GM19395 (cell line): ENCODE measurements at regions not wholly inside any gene's neighbourhood (a gene's known extent, or its start where the extent isn't known, plus 50 kb on each side); places are given as distances from the start of the nearest gene placed in this dataset.
A peak's percentile ranks its signal among the peaks of the same experiment; 100 is the strongest.
"Not testable (repeated sequence)": the region's sequence is repeated elsewhere in the genome, so short reads cannot be mapped to it uniquely, and the experiment has no call there.

Source experiments
- ATAC-seq: cut with Tn5 transposase; IDR thresholded peaks from one replicate; pipeline ENCODE4 v1.9.1; 2021; ENCODE audit warnings: mild to moderate bottlenecking, moderate library complexity; ENCODE audit not compliant: unreplicated experiment

DNA sequence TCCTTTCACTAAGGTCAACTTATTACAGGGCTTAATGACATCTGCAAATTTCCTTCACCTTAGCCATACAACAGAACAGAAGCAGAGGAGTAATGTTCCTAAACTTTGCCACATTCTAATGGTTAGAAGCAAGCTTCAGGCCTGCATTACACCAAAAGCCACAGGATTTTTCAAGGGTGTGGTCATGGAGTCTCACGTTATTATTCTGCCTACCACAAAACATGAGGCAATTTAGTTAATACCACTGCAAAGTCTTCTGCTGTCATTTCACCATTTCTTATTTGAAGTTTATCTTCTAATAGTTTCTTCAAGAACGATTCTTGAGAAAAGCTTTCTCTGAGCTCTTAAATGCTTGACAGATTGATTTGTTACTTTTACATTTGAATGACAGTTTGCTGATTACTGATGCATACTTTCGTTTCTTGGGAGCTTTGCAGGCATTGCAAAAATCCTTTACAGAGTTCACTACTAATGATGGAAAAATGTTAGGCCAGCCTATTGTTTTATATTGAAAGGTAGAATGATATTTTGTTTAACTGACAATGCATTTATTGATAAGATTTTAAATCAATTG is 1257.1 kb downstream of the NSUN3 start:
- no peak for ATAC-seq

DNA sequence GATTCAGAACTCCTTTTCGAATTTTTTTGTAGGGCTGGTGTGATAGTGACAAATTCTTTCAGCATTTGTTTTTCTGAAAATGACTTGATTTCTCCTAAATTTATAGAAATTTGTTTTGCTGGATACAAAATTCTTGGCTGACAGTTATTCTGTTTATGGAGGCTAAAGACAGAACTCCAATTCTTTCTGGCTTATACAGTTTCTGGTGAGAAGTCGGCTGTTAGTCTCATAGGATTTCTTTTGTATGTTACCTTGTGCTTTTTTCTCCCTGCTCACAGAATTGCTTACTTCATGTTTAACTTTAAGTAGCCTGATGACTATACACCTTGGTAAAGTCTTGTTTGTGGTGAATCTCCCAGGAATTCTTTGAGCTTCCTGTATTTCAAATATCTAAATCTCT is 1264.6 kb downstream of the NSUN3 start:
- ATAC-seq = no peak

DNA sequence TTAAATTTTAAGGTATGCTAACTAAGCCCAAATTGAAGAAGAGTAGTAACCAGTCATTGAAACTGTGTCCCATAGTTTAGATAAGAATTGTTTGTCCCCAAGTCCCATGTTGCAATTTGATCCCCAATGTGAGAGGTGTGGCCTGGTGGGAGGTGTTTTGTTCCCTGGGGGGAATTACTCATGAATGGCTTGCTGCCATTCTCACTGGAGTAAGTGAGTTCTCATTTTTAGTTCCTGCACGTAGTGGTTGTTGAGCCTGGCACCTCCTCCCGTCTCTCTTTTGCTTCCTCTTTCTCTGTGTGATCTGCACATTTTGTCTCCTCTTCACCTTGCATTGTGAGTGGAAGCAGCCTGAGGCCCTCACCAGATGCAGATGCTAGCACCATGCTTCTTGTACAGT is 1271.0 kb downstream of the NSUN3 start:
- no peak for ATAC-seq

DNA sequence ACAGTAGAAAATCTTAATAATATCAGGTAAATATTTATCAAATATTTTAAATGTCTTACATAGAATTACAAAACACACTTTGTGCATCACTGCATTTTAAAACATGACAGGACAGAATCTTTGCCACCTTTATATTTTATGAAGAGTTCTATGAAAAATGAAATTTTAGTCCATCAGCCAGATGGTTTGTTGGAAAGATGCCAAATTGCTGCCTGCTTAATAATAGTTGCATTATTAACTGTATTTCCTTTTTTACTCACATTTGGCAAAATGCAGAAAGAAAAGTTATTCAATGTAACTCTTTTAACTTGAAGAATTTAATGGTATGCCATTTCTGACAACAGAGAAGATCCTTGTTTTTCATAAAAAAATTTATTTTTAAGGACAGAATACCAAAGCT is 1271.6 kb downstream of the NSUN3 start:
- ATAC-seq = no peak

DNA sequence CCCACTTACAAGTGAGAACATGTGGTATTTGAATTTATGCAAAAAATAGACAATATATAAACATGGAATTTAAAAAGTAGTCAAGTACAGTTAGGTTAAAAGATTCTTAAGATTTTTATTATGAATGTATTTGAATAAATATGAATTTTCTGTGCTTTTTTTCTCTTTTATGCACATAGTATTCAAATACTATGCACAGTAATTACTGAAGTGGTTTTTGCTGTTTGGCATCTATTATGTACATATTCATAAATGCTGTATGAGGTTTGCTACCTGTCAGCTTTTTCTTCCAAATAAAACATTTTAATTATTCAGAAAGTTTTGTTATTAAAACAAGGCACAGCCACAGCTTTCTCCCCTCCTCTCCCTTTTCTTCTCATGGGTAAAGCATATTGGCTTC is 1272.7 kb downstream of the NSUN3 start:
- no peak for ATAC-seq

DNA sequence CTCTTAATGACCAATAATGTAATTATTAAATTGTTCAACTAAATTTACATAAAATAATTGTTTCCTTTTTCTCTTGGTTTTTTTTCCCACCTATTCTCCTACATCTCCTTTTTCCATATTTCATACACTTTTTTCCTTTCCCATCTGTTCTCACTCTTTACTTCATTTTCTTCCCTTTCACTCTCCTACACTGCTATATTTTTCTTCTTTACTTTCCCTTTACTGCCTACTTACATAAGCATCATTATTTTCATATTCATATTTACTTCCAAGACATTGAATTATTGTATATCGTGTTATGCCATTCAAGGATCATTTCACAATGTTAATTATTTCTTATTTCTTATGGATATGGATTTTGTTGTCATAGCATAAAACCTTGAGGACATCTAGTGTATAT is 1275.6 kb downstream of the NSUN3 start:
- no peak for ATAC-seq

DNA sequence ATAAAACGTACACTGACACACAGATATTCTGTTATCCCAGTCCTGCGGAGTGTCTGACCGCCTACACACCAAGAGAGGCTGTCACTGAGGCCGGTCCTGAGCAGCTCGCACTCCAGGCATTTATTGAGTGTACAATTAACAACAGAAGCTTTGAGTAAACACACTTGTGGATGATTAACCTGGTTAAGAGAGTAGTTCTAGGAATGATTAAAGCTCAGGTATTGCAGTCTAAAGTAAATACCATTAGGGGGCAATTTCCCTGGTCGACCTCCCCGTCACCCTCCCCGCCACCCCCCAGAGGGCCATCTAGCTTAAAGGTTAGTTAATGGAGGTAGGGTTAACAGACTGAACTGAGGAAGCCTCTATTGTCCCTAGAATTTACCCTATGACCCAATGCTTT is 1278.5 kb downstream of the NSUN3 start:
- no peak for ATAC-seq

DNA sequence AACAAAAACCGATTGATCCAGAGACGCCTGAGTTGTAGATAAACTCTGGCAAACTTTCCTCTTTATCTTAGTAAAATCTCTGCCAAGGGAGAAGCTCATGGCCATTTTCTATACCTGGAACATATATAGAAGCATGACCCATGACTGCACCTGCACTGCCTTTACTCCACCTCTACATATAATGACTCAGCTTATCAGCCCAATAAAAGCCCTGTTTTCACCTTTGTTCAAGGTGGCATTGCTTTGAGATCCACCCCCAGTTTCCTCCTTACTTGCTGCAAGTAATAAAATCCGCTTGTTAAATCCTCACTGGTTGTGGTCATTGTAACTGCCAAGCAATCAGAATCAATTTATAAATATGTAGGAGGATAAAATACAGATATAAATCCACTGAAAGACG is 1280.4 kb downstream of the NSUN3 start:
- no peak for ATAC-seq

DNA sequence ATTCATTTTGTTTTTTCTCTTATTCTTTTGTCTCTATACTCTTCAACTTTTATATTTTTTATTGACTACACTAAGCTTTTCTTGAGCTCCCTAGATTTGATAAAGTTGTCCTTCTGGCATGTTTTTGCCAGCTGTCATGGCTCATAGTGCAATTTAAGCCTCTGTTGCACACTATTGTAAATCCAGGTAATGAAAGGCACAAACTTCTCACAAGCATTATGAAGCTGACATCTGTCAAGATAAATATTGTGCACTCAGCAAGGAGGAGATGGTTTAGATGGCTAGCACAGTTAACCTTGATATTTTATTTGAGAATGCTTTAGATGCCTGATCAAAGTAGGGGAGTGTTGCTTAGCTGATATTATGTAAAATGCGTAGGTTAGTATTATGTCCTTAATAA is 1280.9 kb downstream of the NSUN3 start:
- no peak for ATAC-seq

DNA sequence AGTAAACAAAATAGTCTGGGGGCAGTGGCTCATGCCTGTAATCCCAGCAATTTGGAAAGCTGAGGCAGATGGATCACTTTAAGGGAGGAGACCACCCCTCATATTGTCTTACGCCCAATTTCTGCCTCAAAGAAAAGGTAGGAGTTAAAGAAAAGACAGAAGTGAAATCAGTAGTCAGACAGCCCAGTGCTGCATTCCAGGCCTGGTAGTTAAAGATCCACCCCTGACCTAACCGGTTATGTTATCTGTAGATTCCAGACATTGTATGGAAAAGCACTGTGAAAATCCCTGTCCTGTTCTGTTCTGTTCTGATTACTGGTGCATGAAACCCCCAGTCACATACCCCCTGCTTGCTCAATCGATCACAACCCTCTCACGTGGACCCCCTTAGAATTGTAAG is 1285.1 kb downstream of the NSUN3 start:
- ATAC-seq = not testable (repeated sequence)

DNA sequence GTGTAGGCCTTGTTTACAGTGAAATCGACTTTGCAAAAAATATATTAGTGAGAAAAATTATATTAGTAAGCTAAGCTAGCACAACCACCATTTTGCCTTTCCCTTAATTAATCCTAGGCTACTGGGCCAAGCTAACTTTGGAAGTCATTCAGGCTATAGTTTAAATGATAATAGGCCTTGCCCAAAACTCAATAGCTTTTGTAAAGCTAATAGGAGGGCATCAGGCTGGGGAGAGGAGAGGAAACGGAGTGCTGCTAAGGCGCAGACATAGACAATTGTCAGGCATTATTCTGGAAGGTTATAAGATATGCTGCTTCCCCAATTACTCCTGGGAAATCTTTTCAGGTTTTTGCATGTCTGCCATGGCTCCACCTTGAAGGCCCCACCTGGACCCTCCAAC is 1286.0 kb downstream of the NSUN3 start:
- ATAC-seq = no peak

DNA sequence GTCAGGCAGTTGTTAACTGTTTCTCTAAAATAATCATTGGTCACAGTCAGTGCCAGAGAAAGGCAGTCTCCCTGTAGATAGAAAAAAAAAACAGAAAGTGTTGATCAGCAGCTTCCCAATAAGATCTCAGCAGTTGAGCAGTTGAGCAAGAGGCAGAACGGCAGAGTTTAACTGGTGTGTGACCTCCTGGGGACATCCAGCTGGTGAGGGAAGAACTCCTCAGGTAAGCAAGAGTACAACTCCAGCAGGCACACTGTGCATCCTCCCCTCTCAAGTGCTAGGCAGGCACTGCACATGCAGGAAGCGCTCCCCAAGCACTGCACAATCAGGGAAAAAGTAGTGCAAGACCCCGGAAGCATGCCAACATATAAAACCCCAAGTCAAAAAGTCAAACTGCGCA is 1287.2 kb downstream of the NSUN3 start:
- no peak for ATAC-seq

DNA sequence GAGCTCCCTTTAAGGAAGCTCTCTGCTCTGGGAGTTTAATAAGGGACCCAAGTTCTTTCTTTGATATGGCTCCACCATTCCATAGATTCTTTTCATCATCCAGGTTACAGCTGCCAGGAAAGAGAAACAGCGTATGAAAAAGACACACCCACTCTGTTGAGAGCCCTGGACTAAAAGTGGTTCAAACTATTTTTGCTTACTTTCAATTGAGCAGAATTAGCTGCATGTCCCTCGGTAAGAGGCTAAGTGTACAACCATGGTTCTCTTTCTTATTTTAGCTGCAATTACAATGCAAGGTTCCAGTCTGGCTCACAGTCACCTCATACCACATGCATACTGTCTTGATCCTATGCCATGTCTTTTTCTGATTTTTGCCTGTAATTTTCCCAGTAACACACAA is 1288.3 kb downstream of the NSUN3 start:
- no peak for ATAC-seq

DNA sequence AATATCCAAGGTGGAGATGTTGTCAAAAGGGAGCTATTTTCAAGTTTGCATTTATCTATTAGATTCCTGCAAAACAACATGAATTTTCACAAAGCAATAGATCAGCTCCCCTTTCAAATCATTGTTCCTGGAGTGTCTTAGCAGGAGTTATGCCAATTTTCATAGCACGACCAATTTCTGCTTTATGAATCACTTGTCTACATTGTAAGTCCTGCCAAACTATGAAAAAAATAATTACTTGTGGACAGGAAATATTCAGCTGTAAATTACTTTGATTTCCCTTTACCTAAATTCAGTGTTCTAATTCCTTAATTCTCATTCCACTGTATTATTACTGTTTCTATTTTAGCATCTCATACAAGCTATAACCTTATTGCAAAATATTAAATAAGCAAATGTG is 1289.6 kb downstream of the NSUN3 start:
- no peak for ATAC-seq

DNA sequence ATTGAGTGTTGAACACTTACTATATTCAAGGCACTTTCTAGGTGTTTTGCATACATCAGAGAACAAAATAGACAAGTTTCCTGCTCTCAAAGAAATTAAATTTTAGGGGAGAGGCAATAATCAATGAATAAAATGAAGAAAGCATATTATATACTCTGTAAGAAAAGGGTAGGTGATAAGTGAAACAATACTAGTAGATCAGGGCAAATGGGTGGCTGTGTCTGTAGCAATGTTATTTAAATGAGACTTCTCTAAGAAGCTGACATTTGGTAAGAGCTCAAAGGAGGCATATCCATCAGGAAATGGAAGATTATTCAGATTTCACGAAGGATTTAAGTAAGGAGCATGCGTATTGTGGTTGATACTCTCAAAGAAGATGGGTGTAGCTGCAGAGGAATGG is 1291.6 kb downstream of the NSUN3 start:
- no peak for ATAC-seq

DNA sequence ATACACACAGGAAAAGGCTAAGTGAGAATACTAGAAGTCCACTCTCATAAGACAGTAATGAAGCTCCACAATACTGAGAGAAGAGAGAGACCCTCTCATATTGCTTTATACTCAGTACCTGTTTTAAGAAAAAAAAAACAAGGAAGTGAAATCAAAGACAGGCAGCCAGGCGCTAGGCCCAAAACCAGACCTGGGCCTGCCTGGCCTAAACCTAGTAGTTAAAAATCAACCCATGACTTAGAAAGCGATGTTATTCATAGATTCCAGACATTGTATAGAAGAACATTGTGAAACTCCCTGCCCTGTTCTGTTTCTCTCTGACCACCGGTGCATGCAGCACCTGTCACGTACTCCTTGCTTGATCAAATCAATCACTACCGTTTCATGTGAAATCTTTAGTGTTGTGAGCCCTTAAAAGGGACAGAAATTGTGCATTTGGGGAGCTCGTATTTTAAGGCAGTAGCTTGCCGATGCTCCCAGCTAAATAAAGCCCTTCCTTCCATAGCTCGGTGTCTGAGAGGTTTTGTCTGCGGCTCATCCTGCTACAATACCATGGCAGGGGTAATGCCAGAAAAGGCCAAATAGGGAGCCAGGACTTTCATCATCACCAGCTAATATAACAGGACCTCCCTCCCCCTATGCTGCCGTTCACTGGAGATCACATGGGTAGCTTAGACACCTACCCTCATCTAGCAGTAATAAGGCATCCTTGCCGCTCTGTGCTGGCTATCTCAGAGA is 1294.1 kb downstream of the NSUN3 start:
- peak; percentile 75 for ATAC-seq

DNA sequence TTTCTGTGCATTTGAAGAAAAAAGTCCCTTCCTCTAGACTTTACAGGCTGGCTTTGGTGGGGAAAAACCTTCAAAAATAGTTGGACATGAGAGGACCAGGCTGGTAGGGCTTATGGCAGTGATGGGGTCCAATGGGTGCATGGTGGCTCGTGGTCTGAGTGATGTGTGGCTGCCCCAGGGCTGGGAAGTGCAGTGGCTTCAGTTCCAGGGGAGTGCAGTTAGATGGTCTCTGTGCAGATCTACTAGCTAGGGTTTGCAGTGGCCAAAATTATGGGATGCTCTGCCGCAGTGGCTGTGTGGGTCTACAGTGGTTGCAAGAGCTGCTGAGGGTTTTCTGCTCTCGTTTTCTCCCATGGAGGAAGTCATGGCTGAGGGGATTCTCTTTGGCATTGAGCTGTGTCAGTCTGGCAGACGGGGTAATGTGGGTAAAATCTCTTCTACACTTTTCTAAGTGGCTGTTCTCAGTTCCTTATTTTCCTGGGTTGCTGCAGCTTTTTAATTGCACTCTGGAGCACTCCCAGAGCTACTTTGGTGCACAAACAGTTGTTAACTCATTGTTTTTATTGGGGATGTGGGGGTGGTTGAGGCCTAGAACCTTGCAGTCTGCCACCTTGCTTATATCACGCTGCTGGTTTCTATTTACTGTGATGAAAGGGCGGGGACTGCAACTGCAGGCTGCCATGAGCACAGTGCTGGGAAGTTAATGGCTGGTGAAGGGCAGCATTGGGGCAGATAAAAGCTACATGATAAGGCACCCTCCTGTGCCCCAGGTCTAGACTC is 1324.6 kb downstream of the NSUN3 start:
- ATAC-seq = no peak

DNA sequence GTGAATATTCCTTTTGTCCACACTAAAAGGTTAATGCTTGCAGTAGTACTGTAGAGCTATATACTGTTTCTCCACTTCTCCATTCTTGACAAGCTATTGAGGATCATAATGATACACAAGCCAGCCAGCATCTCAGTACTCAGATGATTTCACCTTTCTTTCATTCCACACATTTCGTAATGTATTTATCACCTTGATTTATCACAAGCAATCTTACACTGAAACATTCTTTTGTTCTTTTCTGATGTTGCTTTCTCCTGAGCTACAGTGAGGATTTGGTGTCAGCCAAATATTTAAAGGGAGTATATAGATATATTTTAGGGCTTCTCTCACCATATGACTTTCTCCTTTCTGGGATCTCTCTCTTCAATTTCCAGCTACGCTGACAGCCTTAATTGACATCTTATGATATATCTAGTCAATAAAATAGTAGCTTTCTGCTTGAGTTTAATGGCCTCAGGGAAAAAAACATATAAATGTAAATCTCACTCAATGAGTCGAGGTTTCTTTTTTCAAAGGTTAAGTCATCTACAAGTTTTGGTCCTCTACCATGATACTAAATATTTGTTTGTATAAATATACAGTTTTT is 1327.0 kb downstream of the NSUN3 start:
- ATAC-seq = no peak

DNA sequence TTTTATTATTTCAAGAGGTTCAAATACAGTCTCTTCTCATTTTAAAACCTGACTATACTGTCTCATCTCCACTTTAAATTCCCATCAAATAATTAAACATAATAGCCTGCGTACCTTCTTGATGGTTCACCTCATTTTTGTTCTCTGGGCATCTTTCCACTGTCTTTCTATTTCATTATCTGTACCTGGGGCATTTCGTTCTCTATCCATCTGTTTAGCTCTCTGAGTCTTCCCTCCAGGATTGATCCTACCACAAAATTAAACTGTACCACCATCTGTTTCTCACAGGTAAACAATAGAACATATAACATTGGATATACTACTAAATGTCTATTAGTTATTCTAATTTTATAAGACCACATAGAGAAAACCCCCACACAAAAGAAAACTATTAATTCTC is 1331.4 kb downstream of the NSUN3 start:
- ATAC-seq = no peak

DNA sequence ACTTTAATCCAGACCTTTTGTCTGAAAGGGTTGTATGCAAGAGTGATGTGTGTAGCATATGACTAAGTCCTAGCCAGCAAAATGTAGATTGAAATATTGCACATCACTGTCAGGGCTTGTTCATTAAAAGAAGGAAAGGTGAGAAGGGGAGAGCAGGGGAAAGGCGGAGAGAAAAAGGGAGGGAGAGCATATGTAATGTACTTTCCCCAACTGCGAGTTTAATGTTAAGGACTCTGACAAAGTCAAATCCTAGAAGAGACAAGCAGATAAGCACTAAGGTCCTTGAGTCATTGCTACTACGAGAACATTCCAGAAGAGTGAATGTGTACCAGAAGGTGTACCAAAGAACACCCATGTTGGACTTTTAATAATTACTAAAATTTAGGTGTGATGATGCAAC is 1336.7 kb downstream of the NSUN3 start:
- no peak for ATAC-seq

DNA sequence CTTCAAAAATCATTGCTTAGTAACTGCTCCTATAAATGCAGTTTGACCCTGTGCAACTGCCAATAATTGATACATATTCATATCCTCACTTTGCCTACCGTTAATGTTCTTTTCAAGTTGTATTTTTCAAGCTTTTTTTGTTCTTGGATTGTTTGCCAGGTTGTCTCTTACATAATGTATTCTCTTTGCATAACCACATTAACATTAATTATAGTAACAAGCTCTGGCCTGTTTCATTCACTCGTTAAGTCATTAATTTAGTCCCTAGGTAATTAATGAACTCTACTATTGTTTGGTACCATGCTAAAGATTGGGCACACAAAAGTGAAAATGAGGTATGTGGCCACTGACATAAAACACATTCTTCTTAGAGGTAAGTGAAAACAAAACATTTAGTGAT is 1338.8 kb downstream of the NSUN3 start:
- ATAC-seq = no peak
